ENCODE measurements at regions not wholly inside any gene's neighbourhood (a gene's known extent, or its start where the extent isn't known, plus 50 kb on each side); places are given as distances from the start of the nearest gene placed in this dataset.

DNA sequence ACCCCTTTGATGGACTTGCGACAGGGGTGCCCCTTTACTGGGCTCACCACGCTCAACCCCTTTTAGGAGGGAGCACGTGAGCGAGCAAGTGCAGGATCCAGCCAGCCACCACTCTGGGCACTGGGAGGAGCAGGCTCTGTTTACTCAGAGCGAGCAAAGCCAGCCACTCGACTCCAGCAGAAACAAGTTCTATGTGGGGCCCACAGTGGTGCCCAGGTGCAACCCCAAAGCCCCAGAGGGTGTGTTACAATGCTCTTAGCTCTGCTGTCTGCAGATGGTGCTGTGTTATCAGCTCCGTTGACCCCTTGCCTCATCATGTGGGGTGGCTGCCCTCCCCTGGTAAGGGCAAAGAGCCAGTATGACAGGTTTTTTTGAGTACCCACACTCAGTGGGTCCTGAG, 120.3 kb upstream of the SUCLG2 start:
- no peak for DNase-seq

DNA sequence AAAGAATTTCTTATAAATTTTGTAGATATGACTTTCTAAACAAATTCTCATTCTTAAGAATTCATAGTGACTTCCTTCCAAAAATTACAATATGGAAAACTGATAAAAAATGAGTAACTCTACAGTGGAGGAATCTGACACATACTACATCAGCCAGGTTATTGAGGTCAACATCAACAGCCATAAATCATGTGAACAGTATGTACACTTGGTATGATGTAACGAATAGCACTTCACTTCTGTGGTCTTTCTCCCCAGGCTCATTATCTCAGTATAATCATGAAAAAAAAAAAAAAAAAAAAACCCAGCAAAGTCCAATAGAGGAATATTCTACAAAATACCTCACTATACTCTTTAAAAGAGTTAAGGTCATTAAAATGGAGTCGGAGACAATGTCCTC, 111.2 kb upstream of the SUCLG2 start:
- DNase-seq: no peak

- DNase-seq: no peak
These were observed 90.9 kb upstream of the SUCLG2 start for GRCh38 chr3:67745296-67745695.

GRCh38 chr3:67744699-67745098, 90.3 kb upstream of the SUCLG2 start:
- DNase-seq: no peak

DNA sequence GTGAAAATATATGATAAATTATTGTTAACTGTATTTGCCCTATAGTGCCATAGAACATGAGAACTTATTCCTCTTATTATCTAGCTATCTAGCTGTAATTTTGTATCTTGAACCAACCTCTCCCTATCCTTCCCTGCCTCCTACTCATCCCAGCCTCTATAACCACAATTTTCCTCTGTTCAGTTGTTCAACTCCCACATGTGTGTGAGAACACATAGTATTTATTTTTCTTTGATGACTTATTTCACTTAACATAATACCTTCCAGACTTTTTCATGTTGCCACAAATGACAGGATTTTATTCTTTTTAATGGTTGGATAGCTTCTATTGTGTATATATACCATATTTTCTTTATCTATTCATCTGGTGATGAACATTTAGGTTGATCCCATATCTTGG, 85.4 kb upstream of the SUCLG2 start:
- DNase-seq: no peak

DNA sequence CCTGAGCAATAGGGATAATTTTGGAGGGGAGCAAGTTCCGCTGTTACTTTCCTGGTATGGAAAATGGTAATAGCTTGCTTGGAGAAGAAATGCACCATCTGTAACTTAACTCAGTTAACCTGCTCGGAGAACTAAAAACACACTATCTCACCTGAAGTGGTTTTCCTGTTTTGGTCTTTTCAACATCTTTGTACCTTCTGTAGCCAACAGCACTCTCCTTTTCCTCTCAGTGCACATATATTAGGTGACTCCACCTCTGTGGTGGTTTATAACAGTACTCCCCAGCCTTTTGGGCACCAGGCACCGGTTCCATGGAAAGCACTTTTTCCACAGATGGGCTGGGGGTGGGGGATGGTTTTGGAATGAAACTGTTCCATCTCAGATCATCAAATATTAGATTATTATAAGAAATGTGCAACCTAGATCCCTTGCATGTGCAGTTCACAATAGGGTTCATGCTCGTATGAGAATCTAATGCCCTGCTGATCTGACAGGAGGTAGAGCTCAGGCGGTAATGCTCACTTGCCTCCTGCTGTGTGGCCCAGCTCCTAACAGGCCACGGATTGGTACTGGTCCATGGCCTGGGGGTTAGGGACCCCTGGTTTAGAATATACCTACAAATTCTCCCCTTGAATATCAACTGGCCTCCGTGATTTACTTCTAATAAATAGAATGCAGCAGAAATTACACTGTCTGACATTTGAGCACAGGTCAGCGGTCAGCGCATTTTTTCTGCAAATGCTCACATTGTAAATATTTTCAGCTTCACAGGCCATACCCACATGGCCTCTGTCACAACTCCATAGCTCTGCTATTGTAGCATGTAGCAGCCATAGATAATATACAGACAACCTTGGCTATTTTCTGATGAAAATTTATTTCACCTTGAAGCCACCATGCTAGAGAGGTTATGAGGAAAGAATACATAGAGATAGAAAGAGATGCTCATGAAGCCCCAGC, 83.8 kb upstream of the SUCLG2 start:
- DNase-seq: peak in 1 of 2 donors; percentile 10

DNA sequence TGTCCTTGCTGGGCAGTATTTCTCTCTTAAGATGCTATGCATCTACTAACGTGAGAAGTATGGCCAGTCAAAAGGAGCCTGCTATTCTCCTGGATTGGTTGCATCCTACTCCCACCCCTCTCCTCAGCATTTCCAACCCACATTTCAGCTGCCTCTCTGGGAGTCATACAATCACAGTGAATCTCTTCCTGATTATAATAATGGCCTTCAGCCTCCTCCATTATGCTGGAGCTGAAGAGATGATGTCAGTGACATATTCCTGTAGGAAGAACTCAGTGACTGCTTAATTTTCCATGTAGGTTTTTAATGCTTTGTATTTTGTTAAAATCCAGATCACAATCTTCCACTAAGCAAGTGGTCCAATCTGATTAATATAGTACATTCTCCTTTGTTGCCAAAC, 82.7 kb upstream of the SUCLG2 start:
- no peak for DNase-seq

DNA sequence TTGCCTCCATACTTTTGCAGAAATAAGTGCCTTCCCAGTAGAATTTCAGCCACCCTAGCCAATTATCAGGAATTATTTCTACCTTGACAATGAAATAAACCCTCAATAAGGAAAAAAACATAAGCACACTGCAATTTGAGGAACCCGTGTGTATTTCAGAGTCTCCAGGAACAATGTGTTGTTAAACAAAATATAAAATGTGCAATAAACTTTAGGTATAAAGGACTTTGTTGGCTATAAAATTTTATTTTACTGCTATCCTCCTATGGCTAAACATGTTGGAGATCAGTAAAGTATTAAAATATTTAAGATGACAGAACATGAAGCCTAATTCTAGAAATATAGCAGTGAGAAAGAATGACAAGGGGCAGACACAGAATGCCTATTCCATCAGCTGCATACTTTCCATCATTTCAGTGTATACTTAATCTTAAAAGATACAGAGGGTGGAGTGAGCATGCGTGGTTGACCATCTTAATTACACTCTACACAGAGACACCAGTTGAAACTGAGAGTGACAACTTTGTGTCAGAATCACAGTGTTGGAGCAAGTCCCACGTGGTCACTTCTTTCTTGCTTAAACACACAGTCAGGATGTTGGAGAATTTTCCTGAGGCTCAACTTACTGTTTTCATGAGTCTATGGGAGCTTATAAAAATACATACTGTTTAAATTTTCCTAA, 79.0 kb upstream of the SUCLG2 start:
- no peak for DNase-seq

- no peak for DNase-seq
These were observed 70.0 kb upstream of the SUCLG2 start for GRCh38 chr3:67724434-67724833.

- no peak for DNase-seq
These were observed 69.5 kb upstream of the SUCLG2 start for GRCh38 chr3:67723863-67724262.

- DNase-seq: no peak
These were observed 64.9 kb upstream of the SUCLG2 start for GRCh38 chr3:67719333-67719732.

- DNase-seq: no peak
These were observed 61.6 kb upstream of the SUCLG2 start for GRCh38 chr3:67715971-67716370.

DNA sequence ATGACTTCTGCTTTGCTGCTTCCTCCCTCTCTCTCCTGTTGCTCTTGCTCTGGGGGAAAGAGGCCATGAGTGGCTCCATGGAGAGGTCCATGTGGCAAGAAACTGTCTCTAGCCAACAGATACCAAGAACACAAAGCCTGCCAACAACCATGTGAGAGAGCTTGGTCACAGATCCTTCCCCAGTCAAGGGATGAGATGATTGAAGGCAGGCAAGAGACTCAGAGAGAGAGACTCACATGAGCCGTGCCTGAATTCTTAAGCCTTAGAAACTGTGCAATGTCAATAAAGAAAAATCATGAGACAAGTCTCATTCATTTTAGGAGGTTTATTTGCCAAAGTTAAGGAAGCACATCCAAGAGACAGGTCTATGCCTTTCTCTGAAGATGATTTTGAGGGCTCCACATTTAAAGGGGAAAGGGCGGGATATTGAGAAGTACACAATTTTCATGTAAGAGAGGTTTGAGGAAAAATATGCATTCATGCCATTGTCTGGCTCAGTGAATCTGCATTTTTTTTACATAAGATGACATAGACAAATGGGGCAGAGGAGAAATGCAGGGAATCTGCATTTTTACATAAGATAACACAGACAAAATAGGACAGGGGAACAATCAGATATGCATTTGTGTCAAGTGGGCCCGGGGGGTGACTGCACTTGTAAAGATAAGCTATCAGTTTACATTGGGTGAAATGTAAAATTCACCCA, 59.5 kb upstream of the SUCLG2 start:
- no peak for DNase-seq

- no peak for DNase-seq
These were observed 57.8 kb upstream of the SUCLG2 start for GRCh38 chr3:67712259-67712658.

- no peak for DNase-seq
These were observed 56.0 kb upstream of the SUCLG2 start for GRCh38 chr3:67710396-67710795.

- no peak for DNase-seq
These were observed 52.5 kb upstream of the SUCLG2 start for GRCh38 chr3:67706934-67707333.

- DNase-seq: peak; percentile 5 to 10
These were observed 49.9 kb upstream of the SUCLG2 start for GRCh38 chr3:67704322-67704721.
